ENCODE measurements at regions not wholly inside any gene's neighbourhood (a gene's known extent, or its start where the extent isn't known, plus 50 kb on each side); places are given as distances from the start of the nearest gene placed in this dataset.

- DNase-seq, result no peak
Measured at GRCh38 chr1:224850446-224850845, 79.0 kb upstream of the DNAH14 start.

- peak; percentile 64 for DNase-seq
Measured at GRCh38 chr1:224851210-224851847, 78.1 kb upstream of the DNAH14 start.

DNA sequence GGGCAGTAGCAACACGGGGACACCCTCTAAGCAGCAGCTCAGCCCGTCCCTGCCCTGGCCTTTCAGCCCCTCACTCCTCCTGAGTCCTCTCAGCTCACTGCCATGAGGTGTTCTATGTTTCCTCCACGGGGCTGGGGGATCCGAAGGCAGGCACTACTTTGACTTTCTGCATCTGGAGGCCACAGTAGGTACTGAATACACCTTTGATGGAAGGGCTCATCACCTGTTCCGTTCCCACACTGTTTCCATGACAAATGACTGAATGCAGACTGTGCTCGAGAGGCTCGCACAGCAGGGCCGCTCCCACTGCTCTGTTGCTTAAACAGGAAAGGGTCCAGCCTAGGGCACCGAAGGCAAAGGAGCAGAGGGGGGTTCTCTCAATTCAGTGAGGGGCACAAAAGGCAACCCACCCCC is 77.6 kb upstream of the DNAH14 start:
- DNase-seq, result no peak

DNA sequence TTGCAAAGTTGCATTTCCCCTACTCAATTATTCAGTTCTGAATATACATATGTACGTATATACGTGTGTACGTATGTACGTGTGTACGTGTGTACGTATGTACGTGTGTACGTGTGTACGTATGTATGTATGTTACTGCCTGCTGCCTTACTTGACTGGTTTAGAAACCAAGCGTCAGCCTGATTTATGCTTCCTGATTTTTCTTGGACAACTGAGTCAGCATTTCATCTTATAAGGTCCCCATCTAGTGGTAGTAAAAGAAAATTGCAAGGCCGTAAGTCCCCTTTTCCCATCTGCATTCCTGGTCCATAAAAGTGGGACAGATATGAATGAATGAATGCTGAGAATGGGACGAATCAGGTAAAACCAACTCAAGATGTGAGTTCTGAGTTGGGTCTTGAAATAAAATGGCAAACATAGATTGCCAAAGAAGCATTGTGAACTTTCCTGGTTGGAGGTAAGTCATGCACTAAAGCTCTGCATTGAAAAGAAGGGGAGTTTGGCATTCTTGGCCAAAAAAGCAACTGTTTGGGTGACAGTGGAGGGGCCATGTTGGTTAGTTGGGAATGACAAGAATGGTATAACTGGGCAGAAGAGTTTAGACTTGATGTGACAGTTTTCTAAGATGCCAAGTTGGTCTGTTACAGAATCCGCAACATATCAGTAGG is 76.4 kb upstream of the DNAH14 start:
- DNase-seq, result no peak

GRCh38 chr1:224856973-224857372 is 72.5 kb upstream of the DNAH14 start:
- DNase-seq, result no peak

DNA sequence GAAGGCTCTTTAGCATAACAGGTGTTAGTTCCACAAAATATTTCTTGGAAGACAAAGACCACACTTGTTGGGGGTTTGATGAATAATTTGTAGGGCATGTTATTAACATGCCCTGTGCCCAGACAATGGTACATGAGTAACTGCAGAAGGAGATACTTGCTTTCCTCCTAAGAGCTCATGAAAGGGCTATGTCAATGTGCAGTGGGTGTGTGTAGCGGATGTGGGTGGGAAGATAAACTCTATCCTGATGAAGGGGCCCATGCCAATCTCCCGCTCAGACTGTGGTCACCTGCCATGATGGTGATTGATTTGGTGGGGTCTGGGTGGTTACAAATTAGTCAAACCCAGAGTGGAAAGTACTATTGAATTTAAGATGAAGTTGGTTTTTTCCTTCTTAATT is 69.8 kb upstream of the DNAH14 start:
- peak; percentile 6 for DNase-seq

- DNase-seq, result no peak
Measured at GRCh38 chr1:224860488-224861338, 68.8 kb upstream of the DNAH14 start.

GRCh38 chr1:224861339-224861716 is 68.1 kb upstream of the DNAH14 start:
- no peak for DNase-seq

- DNase-seq, result no peak
Measured at GRCh38 chr1:224863486-224863885, 66.0 kb upstream of the DNAH14 start.

- no peak for DNase-seq
Measured at GRCh38 chr1:224864006-224864405, 65.5 kb upstream of the DNAH14 start.

DNA sequence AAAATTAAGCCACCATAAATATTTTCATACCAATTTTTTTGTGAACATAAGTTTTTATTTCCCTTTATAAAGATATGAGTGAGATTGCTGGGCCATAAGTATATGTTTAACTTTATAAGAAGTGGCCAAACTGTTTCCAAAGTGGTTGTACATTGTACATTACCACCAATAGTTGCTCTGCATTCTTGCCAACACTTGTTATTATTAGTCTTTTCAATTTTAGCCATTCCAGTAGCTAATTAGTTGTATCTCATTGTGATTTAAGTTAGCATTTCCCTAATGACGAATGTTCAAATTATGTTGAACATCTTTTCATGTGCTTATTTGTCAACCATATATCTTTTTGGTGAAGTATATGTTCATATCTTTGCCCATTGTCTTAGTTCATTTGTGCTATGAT is 64.0 kb upstream of the DNAH14 start:
- DNase-seq, result no peak

GRCh38 chr1:224866940-224867339 is 62.5 kb upstream of the DNAH14 start:
- DNase-seq, result no peak

GRCh38 chr1:224867715-224868114 is 61.8 kb upstream of the DNAH14 start:
- no peak for DNase-seq

DNA sequence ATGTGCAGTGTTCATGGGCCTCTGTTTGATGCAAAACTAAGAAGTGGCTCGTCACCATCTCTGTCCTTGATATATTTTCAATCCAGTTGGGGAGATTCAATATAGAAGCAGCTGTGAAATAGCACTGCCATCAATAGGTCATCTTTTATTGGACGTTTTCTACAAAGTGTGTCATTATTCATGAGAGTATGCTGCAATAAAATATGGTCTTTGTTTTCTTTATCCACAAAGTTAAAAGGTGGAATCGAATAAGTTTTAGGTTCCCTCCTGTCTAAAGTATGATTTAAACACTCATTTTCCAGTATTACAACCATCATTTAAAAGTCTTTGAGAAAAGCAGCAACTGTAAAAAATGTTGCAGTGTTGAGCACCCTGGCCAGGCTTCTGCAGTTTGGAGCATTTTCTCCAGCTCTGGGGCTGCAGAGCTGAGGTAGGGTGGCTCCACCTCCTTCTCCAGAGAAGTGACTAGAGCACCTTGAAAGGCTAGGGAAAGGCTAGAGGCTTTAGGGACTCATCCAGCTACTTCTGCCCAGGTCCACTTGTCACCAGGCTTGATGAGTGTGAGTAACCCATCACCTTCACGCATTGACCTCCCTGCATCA is 56.5 kb upstream of the DNAH14 start:
- no peak for DNase-seq

DNA sequence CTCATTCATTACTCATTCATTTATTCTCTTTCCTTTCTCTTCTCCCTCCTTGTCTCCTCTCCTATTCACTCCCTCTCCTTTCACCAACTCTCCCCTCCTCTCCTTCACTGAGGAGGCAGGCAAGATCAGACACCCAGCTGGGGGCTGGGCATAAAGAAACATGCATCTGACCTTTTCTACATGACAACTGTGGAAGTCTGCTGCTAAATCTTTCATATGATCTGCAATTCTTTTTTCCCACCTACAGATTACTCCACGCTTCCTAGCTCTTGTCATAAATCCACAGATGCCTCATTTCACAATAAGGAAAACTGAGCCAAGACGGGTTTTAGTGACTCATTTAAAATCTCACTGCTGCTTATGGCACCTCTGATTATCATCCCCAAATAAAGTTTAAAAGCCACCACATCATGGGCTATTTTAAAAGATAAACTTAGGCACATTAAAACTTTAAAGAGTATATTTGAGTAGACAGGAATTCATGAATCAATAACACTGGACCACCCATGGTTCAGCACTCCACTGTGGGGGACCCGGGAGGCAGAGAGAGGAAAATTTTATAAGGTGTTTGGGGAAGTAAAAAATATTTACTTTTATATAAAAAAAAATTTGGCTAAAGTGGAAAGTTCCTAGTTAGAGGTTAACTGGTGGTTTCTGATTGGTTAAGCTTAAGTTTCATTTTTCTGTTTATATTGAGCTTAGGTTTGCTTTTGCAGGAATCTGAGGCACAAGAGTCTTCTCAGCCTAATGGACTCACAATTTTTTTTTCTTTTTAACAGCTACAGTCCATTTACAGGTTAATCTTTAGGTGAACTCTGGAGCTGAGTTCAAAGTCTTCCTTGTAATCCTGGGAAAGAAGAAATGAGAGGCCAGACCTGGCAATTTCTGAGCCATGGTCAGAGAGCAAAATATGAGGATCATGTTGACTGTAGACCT is 55.8 kb upstream of the DNAH14 start:
- DNase-seq, result no peak

DNA sequence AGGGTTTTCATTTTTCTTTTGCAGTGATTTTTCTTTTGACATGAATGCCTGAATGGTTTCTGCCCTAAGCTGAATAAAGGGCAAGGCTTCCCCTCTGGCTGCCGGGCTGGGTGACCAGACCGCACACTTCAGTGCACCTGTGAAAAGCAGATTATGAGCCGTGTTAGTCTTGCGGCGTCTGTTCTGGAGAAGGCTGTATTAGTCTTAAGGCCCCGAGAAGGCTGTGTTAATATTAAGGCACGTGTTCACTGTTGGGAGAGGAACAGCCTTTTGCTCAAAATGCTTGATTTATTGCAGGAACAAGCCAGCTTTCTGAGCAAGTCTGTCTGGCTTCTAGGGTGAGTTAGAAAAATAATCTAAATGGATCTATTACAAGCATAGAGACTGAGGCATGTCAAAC is 54.7 kb upstream of the DNAH14 start:
- DNase-seq, result no peak

GRCh38 chr1:224879162-224879803 is 50.2 kb upstream of the DNAH14 start:
- no peak for DNase-seq
